ENCODE measurements at regions not wholly inside any gene's neighbourhood (a gene's known extent, or its start where the extent isn't known, plus 50 kb on each side); places are given as distances from the start of the nearest gene placed in this dataset.

GRCh38 chr10:21175797-21176196, 278.7 kb upstream of the NEBL start:
- no peak for TF ChIP-seq CTCF (conservative IDR thresholded peaks at IDR 0.05)
- Mint-ChIP-seq H3K27me3 (peaks cover 41% of the 10 kb centered on the region), H3K27ac (peak overlapping the region; percentile 98), H3K9me3 (peaks cover 7% of the 10 kb centered on the region), H3K36me3 (peaks cover 14% of the 10 kb centered on the region), H3K4me3 (peak overlapping the region; percentile 91), H3K4me1 (ENCODE audit: unreplicated experiment) (peaks cover 12% of the 10 kb centered on the region)
- DNase-seq (ENCODE audit: extremely low spot score, unreplicated experiment) = no peak

- H3K9me3 Mint-ChIP-seq = no peaks in the 10 kb centered on the region
- peaks cover 15% of the 10 kb centered on the region for H3K36me3 Mint-ChIP-seq
- H3K27me3 Mint-ChIP-seq = peaks cover 41% of the 10 kb centered on the region
- peak overlapping the region; percentile 98 for H3K27ac Mint-ChIP-seq
- H3K4me3 Mint-ChIP-seq = peak overlapping the region; percentile 91
- H3K4me1 Mint-ChIP-seq (ENCODE audit: unreplicated experiment) = peaks cover 20% of the 10 kb centered on the region
- no peak for TF ChIP-seq CTCF (conservative IDR thresholded peaks at IDR 0.05)
- no peak for DNase-seq (ENCODE audit: extremely low spot score, unreplicated experiment)
Observed at GRCh38 chr10:21174715-21175495, 277.8 kb upstream of the NEBL start.

GRCh38 chr10:21173802-21174714, 276.9 kb upstream of the NEBL start:
- peak overlapping the region; percentile 94 for H3K4me3 Mint-ChIP-seq
- peak; percentile 78 for DNase-seq (ENCODE audit: extremely low spot score, unreplicated experiment)
- peaks cover 12% of the 10 kb centered on the region for H3K36me3 Mint-ChIP-seq
- H3K27me3 Mint-ChIP-seq = peaks cover 41% of the 10 kb centered on the region
- peaks cover 20% of the 10 kb centered on the region for H3K4me1 Mint-ChIP-seq (ENCODE audit: unreplicated experiment)
- peak overlapping the region; percentile 98 for H3K27ac Mint-ChIP-seq
- no peak for TF ChIP-seq CTCF (conservative IDR thresholded peaks at IDR 0.05)
- no peaks in the 10 kb centered on the region for H3K9me3 Mint-ChIP-seq

GRCh38 chr10:21172930-21173801, 276.1 kb upstream of the NEBL start:
- Mint-ChIP-seq H3K9me3 (no peaks in the 10 kb centered on the region), H3K4me1 (ENCODE audit: unreplicated experiment) (peaks cover 20% of the 10 kb centered on the region), H3K27me3 (peaks cover 41% of the 10 kb centered on the region), H3K36me3 (peaks cover 12% of the 10 kb centered on the region), H3K27ac (peak overlapping the region; percentile 89), H3K4me3 (peak overlapping the region; percentile 94)
- TF ChIP-seq CTCF (conservative IDR thresholded peaks at IDR 0.05) = no peak
- no peak for DNase-seq (ENCODE audit: extremely low spot score, unreplicated experiment)

GRCh38 chr10:21172542-21172929, 275.4 kb upstream of the NEBL start:
- no peak for DNase-seq (ENCODE audit: extremely low spot score, unreplicated experiment)
- no peaks in the 10 kb centered on the region for H3K9me3 Mint-ChIP-seq
- H3K27ac Mint-ChIP-seq = peak overlapping the region; percentile 79
- peaks cover 12% of the 10 kb centered on the region for H3K36me3 Mint-ChIP-seq
- H3K27me3 Mint-ChIP-seq = peaks cover 41% of the 10 kb centered on the region
- H3K4me1 Mint-ChIP-seq (ENCODE audit: unreplicated experiment) = peaks cover 20% of the 10 kb centered on the region
- H3K4me3 Mint-ChIP-seq = peak overlapping the region; percentile 94
- no peak for TF ChIP-seq CTCF (conservative IDR thresholded peaks at IDR 0.05)

Measured in type B pancreatic cell (in vitro differentiated cells).